ENCODE measurements at regions not wholly inside any gene's neighbourhood (a gene's known extent, or its start where the extent isn't known, plus 50 kb on each side); places are given as distances from the start of the nearest gene placed in this dataset.

GRCh38 chr22:22414266-22414665 is 94.3 kb downstream of the ZNF280B start:
- DNase-seq (ENCODE audit: low read depth in 3 of 3, low spot score in 2 of 3), result no peak

GRCh38 chr22:22417495-22418162 is 90.9 kb downstream of the ZNF280B start:
- no peak for DNase-seq (ENCODE audit: low read depth in 3 of 3, low spot score in 2 of 3)

- no peak for DNase-seq (ENCODE audit: low read depth in 3 of 3, low spot score in 2 of 3)
Measured at GRCh38 chr22:22418163-22418549, 90.4 kb downstream of the ZNF280B start.

GRCh38 chr22:22418957-22419356 is 89.6 kb downstream of the ZNF280B start:
- DNase-seq (ENCODE audit: low read depth in 3 of 3, low spot score in 2 of 3), result no peak

DNA sequence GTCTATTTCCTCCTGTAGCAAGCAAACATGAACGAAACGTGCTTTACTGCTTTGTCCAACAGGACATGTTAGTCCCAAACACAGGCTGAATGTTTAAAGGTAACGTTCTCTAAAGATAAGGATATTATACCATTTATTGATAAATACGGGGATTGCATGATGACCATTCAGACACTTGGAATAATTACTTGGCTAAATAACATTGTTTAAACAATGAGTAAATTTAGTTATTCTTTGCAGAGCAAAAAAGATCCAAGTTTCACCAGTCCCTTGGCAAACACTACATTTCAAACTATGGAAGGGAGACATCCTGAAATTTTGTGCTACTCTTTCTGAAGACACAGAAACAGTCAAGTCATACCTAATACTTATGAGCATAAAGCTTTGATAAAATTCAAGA is 88.0 kb downstream of the ZNF280B start:
- no peak for DNase-seq (ENCODE audit: low read depth in 3 of 3, low spot score in 2 of 3)

DNA sequence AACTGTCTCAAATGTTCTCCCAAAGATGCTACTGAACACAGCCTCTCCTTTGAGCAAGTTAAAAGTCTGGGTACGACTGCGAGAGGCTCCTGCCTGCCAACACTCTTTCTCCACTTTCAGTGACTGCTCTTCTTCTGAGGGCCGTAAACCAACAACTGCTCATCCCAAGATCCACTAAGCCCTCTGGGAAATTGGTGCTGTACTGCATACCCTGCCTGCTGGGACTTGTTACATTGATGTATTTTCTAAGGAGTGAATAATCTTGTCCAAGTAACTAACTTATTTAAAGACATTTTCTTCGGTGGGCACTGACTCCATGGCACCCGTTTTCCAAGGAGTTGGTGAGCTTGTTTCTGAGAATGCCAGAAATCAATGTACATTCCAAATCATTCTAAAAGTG is 87.2 kb downstream of the ZNF280B start:
- no peak for DNase-seq (ENCODE audit: low read depth in 3 of 3, low spot score in 2 of 3)

DNA sequence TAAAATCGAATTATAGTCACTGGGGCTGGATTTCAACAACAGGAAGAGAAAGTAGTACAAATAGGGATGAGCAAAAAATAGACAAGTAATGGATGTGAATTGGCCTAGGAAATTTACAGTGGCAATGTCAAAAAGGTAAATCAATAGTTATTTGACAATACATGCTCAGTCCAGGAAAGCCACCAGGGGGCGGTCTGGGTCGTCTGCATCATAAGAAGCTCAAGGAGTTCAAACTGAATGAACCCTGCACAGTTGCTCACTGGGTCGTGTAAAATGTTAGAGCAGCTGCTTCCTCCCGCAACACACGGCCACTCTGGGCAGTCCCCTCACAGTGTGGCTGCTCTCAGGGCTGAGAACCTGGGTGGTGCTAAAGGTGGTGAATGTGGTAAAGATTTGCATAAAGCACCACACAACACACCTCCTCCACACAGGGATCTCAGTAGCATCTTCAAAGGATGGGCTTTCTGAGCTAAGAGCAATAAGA is 85.9 kb downstream of the ZNF280B start:
- no peak for DNase-seq (ENCODE audit: low read depth in 3 of 3, low spot score in 2 of 3)

GRCh38 chr22:22423681-22424080 is 84.9 kb downstream of the ZNF280B start:
- DNase-seq (ENCODE audit: low read depth in 3 of 3, low spot score in 2 of 3), result no peak

GRCh38 chr22:22424210-22424800 is 84.2 kb downstream of the ZNF280B start:
- peak in 1 of 3 donors; percentile 23 for DNase-seq (ENCODE audit: low read depth in 3 of 3, low spot score in 2 of 3)

DNA sequence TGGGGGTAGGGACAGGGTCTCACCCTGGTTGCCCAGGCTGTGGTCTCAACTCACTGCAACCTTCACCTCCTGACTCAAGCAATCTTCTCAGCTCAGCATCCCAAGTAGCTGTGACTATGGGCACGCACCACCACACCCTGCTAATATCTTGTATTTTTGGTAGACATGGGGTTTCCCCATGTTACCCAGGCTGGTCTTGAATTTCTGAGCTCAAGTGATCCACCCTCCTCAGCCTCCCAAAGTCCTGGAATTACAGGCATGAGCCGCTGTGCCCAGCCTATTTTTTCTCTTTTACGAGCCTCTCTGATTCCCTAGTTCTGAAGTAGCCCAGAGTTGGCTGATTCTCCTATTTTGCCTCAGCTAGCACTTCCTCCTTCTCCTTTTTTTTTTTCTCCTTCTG is 83.6 kb downstream of the ZNF280B start:
- no peak for DNase-seq (ENCODE audit: low read depth in 3 of 3, low spot score in 2 of 3)

DNA sequence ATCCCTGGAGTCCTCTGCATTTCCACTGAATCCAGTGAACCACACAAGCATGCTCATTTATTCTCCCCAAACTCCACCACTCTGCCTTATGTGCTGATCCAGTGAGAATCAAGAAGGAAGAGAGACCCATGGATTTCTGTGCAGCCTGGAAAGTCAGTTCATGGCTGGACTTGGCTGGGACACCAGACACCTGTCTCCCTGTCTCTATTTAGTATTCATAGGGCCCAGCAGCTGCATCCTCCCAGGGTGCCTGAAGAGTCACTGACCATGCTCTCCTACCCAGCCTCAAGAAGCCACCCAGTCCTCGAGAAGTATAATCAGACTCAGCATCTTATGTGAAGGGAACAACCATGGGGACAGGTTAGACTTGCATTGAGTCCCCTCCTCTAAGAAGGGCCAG is 83.2 kb downstream of the ZNF280B start:
- DNase-seq (ENCODE audit: low read depth in 3 of 3, low spot score in 2 of 3), result no peak

- no peak for DNase-seq (ENCODE audit: low read depth in 3 of 3, low spot score in 2 of 3)
Measured at GRCh38 chr22:22425783-22426624, 82.5 kb downstream of the ZNF280B start.

GRCh38 chr22:22427542-22428065 is 80.9 kb downstream of the ZNF280B start:
- no peak for DNase-seq (ENCODE audit: low read depth in 3 of 3, low spot score in 2 of 3)

DNA sequence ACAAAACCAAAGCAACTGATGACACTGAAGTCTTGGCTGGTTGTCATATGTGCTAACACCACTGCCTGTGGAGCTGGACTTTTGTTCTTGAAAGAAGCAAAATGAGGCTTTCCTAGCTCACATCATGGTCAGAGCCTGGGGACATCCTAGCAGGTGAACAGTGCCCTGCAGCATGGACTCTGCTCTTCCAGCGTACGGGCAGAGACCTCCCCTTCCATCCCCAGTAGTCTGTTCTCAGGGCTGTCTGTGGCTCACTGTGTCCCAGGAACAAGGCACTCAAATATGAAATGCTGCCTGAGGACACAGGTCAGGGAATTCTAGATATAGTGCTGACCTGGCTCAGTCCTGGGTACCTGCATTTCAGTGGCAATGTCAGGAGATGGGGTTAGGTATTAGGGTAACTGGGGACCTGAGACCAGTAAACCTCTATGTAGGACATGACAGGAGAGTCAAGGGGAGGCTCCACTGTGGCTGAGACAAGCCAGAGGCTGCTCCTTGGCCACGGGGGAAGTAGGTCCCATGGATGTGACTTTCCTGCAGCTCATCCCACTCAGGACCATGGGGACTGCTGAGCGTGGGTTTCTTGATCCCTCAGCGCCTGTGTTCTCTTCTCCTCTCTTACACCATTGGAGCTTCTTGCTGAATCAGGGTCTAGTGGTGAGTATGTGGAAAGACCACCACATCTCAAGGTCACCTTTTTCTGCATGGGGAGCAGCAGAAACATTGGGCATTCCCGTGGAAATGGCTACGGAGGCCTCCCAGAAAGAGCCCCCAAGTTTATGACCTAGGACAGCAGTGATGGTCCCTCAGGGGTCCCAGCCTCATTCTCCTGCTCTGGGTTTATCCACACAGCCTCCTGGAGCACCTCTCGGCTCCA is 80.1 kb downstream of the ZNF280B start:
- no peak for DNase-seq (ENCODE audit: low read depth in 3 of 3, low spot score in 2 of 3)

DNA sequence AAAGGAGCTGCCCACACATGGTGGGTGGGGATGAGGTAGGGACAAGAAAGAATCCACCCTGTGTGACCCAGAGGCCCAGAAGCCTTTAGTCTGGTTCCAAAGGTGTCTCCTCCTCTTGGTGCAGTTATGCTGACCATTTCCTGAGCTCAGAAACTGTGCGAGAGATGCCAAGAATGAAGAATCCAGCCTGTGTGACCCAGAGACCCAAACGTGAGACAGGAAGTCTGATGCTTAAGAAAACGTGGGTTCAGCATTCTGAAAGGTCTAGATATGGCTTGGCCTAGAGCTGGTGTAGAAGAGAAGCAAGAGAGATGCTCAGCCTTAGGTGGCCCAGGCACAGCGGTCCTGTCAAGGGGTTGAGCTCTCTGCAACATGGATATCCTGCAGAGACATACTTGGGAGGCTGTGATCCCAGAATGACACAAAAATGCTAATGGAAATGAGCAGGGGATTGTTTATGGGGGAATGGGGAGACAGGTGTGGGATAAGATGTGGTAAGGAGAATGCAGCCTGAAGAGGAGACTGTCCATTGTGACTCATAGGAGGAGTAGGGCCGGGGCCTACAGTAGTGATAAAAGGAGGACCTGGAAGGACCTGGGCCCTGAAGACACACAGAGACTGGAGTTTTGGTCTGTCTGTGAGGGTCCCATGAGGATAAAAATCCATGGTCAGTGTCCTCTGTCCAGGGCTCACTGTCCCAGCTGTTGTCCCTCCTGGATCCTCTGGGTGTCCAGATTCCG is 79.0 kb downstream of the ZNF280B start:
- no peak for DNase-seq (ENCODE audit: low read depth in 3 of 3, low spot score in 2 of 3)

DNA sequence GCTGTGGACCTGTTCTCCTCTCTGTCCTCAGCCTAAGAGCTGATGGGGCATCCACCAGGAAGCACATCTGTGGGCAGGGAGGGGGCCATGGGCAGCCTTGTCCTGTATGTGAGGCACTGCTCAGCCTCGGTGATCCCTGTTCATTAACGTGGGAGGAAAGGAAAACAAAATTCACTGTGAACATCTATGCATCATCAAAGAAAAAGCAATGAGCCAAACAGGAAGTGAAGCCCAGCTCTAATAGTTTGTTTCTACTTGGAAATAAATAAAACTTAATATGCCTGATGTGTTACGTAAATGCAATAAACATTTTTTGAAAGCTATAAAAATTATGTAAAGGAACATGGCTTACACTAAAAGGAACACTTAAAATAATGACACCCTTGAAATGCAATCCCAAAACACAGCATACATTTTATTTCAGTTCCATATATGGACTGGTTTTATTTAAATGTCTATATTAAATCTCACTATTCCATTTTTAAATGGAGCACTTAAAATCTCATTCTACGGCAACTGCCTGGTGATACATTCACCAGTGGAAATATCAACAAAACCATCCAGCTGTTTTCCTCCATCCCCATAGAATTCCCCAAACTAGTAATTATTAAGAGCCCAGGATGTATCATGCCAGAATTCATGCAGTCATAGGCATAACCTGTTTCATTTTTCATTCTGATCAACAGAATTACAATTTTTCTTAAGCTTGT is 78.3 kb downstream of the ZNF280B start:
- DNase-seq (ENCODE audit: low read depth in 3 of 3, low spot score in 2 of 3), result no peak

GRCh38 chr22:22431271-22432220 is 77.0 kb downstream of the ZNF280B start:
- DNase-seq (ENCODE audit: low read depth in 3 of 3, low spot score in 2 of 3), result no peak

DNA sequence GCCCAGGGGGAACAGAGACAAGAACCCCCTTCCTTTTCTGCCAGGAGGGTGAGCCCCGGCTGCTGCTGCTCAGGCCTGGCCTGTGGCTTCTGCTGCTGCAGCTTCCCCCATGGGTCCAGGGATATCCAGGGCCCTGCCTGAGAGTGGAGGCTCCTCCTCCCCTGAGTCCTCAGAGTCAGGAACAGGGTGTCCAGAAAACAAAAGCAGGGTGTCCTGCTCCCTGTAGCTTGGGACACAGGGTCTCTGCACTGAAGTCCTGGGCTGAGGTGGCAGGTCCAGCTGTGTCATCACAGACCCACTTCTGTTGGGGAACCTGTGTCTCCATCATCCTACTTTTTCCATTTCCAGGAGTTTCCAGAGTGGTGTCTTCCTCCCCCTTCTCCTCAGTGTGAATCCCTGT is 76.1 kb downstream of the ZNF280B start:
- DNase-seq (ENCODE audit: low read depth in 3 of 3, low spot score in 2 of 3), result no peak
